CD14-positive monocyte (primary cell): ENCODE measurements at regions not wholly inside any gene's neighbourhood (a gene's known extent, or its start where the extent isn't known, plus 50 kb on each side); places are given as distances from the start of the nearest gene placed in this dataset.

Source experiments
- DNase-seq, 3 donors: peaks; one replicate each; pipeline ENCODE4 v3.0.0-alpha.2; 2011 to 2022
- H2AFZ ChIP-seq: 2 replicates; pipeline ENCODE4 v1.6.0; 2012; ENCODE audit warnings: mild to moderate bottlenecking, low read depth, low read length, inconsistent platforms; ENCODE audit not compliant: insufficient read depth, poor library complexity, severe bottlenecking
- H3K27ac ChIP-seq, 2 donors: 1 replicate in 1 of 2; 2 replicates in 1 of 2; pipeline ENCODE4 v1.5.1; 2012 to 2013; ENCODE audit warnings: low read length in 2 of 2, control low read depth in 1 of 2, inconsistent platforms in 1 of 2, low read depth in 1 of 2, mild to moderate bottlenecking in 1 of 2
- H3K27me3 ChIP-seq, 2 donors: one replicate each; pipeline versions ENCODE4 v1.6.0 to v1.6.1; 2011 to 2013; ENCODE audit warnings: low read length in 2 of 2; ENCODE audit not compliant: control insufficient read depth in 2 of 2, insufficient read depth in 2 of 2
- H3K36me3 ChIP-seq, 2 donors: replicated peaks in 1 of 2; 1 replicate in 1 of 2; 2 replicates in 1 of 2; pipeline versions ENCODE4 v1.5.1 to v1.6.1; 2012 to 2013; ENCODE audit warnings: low read length in 2 of 2, control low read depth in 1 of 2, inconsistent platforms in 1 of 2, mild to moderate bottlenecking in 1 of 2; ENCODE audit not compliant: insufficient read depth in 2 of 2, control insufficient read depth in 1 of 2
- H3K4me1 ChIP-seq, 2 donors: 1 replicate in 1 of 2; 2 replicates in 1 of 2; pipeline versions ENCODE4 v1.5.1 to v1.6.1; 2012 to 2013; ENCODE audit warnings: low read length in 2 of 2, control low read depth in 1 of 2, inconsistent platforms in 1 of 2, mild to moderate bottlenecking in 1 of 2, moderate library complexity in 1 of 2; ENCODE audit not compliant: insufficient read depth in 2 of 2, control insufficient read depth in 1 of 2
- H3K4me2 ChIP-seq: replicated peaks from 2 replicates; pipeline ENCODE3; 2012; ENCODE audit warnings: low read length, moderate library complexity, mild to moderate bottlenecking; ENCODE audit not compliant: poor library complexity, severe bottlenecking; ENCODE audit errors: extremely low read depth
- H3K4me3 ChIP-seq, 3 experiments: fragments of 200-600 bp in 1 of 3; sonication (generic) in 1 of 3; replicated peaks in 1 of 3; 1 replicate in 2 of 3; 2 replicates in 1 of 3; pipeline ENCODE4 v1.5.1; 2011 to 2013; ENCODE audit warnings: low read length in 3 of 3, mild to moderate bottlenecking in 3 of 3, control low read depth in 2 of 3, low read depth in 2 of 3, inconsistent platforms in 1 of 3, moderate library complexity in 1 of 3
- H3K79me2 ChIP-seq: 2 replicates; pipeline ENCODE4 v1.6.0; 2012; ENCODE audit warnings: mild to moderate bottlenecking, control low read depth, inconsistent platforms, low read length, moderate library complexity; ENCODE audit not compliant: insufficient read depth
- H3K9ac ChIP-seq: 2 replicates; pipeline ENCODE4 v1.6.0; 2017; ENCODE audit warnings: low read length, mild to moderate bottlenecking; ENCODE audit not compliant: insufficient read depth, poor library complexity, severe bottlenecking
- H3K9me3 ChIP-seq, 2 donors: replicated peaks in 1 of 2; 1 replicate in 1 of 2; 2 replicates in 1 of 2; pipeline versions ENCODE4 v1.5.1 to v1.6.1; 2012 to 2013; ENCODE audit warnings: low read length in 2 of 2, control low read depth in 1 of 2; ENCODE audit not compliant: control insufficient read depth in 1 of 2, insufficient read depth in 1 of 2
- H4K20me1 ChIP-seq: 2 replicates; pipeline ENCODE4 v1.6.0; 2012; ENCODE audit warnings: mild to moderate bottlenecking, low read length, control low read depth, moderate library complexity; ENCODE audit not compliant: insufficient read depth
- H3K27ac Mint-ChIP-seq, 7 donors: one replicate each; pipeline ENCODE4 v1.8.0; 2020; ENCODE audit warnings: mild to moderate bottlenecking in 7 of 7, mixed read lengths in 7 of 7, moderate library complexity in 6 of 7, inconsistent platforms in 2 of 7
- H3K27me3 Mint-ChIP-seq, 3 donors: one replicate each; pipeline ENCODE4 v1.8.0; 2021 to 2022; ENCODE audit warnings: low read depth in 3 of 3, mild to moderate bottlenecking in 3 of 3, mixed read lengths in 3 of 3, moderate library complexity in 3 of 3, inconsistent platforms in 1 of 3
- H3K36me3 Mint-ChIP-seq, 2 donors: one replicate each; pipeline ENCODE4 v1.8.0; 2020; ENCODE audit warnings: mixed read lengths in 2 of 2, inconsistent platforms in 1 of 2, mild to moderate bottlenecking in 1 of 2
- H3K4me1 Mint-ChIP-seq: one replicate; pipeline ENCODE4 v1.8.0; 2020; ENCODE audit warnings: mild to moderate bottlenecking, mixed read lengths
- H3K4me3 Mint-ChIP-seq, 2 donors: one replicate each; pipeline ENCODE4 v1.8.0; 2020; ENCODE audit warnings: mild to moderate bottlenecking in 2 of 2, mixed read lengths in 2 of 2, moderate library complexity in 1 of 2
- H3K9me3 Mint-ChIP-seq, 7 donors: one replicate each; pipeline ENCODE4 v1.8.0; 2020 to 2022; ENCODE audit warnings: mixed read lengths in 7 of 7, mild to moderate bottlenecking in 6 of 7, moderate library complexity in 6 of 7, inconsistent platforms in 2 of 7
- WGBS: methylation state at CpG from one replicate; pipeline ENCODE4 v1.1.5; 2013; ENCODE audit warnings: missing lambda C conversion rate; ENCODE audit not compliant: insufficient coverage; 5-methylcytosine and 5-hydroxymethylcytosine counted together
- intact Hi-C, 2 donors: fragments of 100-400 bp; cut with micrococcal nuclease; formaldehyde crosslinking; loops; one replicate each; pipeline versions ENCODE4 v1.15.0 to v1.15.1; 2023
- TF ChIP-seq, protein P1 (sequence below): fragments of 200-600 bp; IDR thresholded peaks from one replicate; pipeline ENCODE4 v1.8.0; 2022; ENCODE audit warnings: antibody characterized with exemption, mild to moderate bottlenecking

DNA sequence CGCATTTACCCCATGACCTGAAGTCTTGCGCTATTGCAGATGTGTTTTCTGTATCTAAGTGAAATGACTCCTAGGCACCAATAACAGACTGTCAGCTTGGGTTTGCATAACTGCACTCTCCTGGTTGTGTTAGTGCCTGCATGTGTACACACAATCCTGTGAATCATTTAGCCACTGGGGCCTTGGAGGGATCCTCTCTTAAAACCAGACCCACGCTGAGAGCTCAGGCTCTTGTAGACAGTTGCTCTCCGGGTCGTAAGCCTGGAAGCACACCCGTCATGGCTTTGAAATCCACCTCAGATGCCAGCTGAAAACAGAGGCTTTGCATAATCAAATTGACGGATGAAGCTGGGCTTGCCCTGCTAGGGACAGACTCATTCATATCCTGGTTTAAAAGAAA is 79.2 kb upstream of the RBM19 start:
- H3K27ac ChIP-seq = no peak overlapping the region
- WGBS = 31% methylated on average over 3 of the region's 7 CpGs
- Mint-ChIP-seq H3K4me1 (no peaks in the 10 kb centered on the region), H3K27me3 (peaks cover 0 to 4% (median 4%) of the 10 kb centered on the region in 3 donors), H3K9me3 (peaks cover 0 to 3% (median 0%) of the 10 kb centered on the region in 7 donors), H3K36me3 (no peaks in the 10 kb centered on the region), H3K4me3 (no peak overlapping the region), H3K27ac (no peak overlapping the region)
- no peak for DNase-seq
- no peaks in the 10 kb centered on the region for H4K20me1 ChIP-seq
- H3K36me3 ChIP-seq = no peaks in the 10 kb centered on the region
- no peak overlapping the region for H3K4me2 ChIP-seq
- no peak overlapping the region for H2AFZ ChIP-seq
- no peak overlapping the region for H3K9ac ChIP-seq
- H3K4me1 ChIP-seq = no peaks in the 10 kb centered on the region
- no peaks in the 10 kb centered on the region for H3K27me3 ChIP-seq
- intact Hi-C loops = no loop called here
- TF ChIP-seq, protein P1, sequence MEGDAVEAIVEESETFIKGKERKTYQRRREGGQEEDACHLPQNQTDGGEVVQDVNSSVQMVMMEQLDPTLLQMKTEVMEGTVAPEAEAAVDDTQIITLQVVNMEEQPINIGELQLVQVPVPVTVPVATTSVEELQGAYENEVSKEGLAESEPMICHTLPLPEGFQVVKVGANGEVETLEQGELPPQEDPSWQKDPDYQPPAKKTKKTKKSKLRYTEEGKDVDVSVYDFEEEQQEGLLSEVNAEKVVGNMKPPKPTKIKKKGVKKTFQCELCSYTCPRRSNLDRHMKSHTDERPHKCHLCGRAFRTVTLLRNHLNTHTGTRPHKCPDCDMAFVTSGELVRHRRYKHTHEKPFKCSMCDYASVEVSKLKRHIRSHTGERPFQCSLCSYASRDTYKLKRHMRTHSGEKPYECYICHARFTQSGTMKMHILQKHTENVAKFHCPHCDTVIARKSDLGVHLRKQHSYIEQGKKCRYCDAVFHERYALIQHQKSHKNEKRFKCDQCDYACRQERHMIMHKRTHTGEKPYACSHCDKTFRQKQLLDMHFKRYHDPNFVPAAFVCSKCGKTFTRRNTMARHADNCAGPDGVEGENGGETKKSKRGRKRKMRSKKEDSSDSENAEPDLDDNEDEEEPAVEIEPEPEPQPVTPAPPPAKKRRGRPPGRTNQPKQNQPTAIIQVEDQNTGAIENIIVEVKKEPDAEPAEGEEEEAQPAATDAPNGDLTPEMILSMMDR = no peak
- H3K9me3 ChIP-seq = no peaks in the 10 kb centered on the region
- no peaks in the 10 kb centered on the region for H3K79me2 ChIP-seq
- H3K4me3 ChIP-seq = no peak overlapping the region

DNA sequence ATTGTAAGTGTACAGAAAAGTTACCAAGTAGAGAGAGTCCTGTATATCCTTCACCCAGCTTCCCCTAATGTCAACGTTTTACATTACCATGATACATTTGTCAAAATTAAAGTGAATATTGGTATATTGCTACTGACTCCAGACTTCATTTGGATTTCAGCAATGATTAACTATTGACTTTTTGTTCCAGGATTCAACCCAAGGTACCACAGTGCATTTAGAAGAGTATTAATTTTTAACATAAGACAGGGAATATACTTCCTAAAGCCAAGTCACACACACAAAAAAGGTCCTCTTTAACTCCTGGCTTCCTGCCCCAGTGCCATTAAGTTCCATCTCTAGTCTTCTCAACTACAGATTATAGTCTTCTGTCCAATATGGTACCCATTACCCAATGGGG is 75.5 kb upstream of the RBM19 start:
- H3K27me3 ChIP-seq = no peaks in the 10 kb centered on the region
- no peaks in the 10 kb centered on the region for H3K36me3 Mint-ChIP-seq
- no peaks in the 10 kb centered on the region for H3K9me3 ChIP-seq
- no peaks in the 10 kb centered on the region for H3K36me3 ChIP-seq
- H4K20me1 ChIP-seq = no peaks in the 10 kb centered on the region
- H3K9ac ChIP-seq = no peak overlapping the region
- H3K27ac ChIP-seq = no peak overlapping the region
- TF ChIP-seq, protein P1 = no peak
- no peak overlapping the region for H2AFZ ChIP-seq
- DNase-seq = no peak
- H3K4me3 Mint-ChIP-seq = no peak overlapping the region
- H3K79me2 ChIP-seq = no peaks in the 10 kb centered on the region
- no peaks in the 10 kb centered on the region for H3K4me1 ChIP-seq
- H3K9me3 Mint-ChIP-seq = peaks cover 0 to under 1% (median 0%) of the 10 kb centered on the region in 7 donors
- no peak overlapping the region for H3K4me2 ChIP-seq
- no peak overlapping the region for H3K4me3 ChIP-seq
- no peaks in the 10 kb centered on the region for H3K4me1 Mint-ChIP-seq
- WGBS = no CpG with 5 or more reads among the region's 1 CpG
- no peak overlapping the region for H3K27ac Mint-ChIP-seq
- peaks cover 7 to 10% (median 7%) of the 10 kb centered on the region in 3 donors for H3K27me3 Mint-ChIP-seq
- intact Hi-C loops = no loop called here
